Peyer's patch (tissue), 4 donors: ENCODE measurements at regions not wholly inside any gene's neighbourhood (a gene's known extent, or its start where the extent isn't known, plus 50 kb on each side); places are given as distances from the start of the nearest gene placed in this dataset.
"Not testable (repeated sequence)": the region's sequence is repeated elsewhere in the genome, so short reads cannot be mapped to it uniquely, and the experiment has no call there.

Experiments
- CTCF ChIP-seq, 6 experiments: fragments of 450-650 bp in 4 of 6; fragments of 200-600 bp in 2 of 6; sonication (generic) in 1 of 6; IDR thresholded peaks; one replicate each; pipeline ENCODE4 v1.5.1; 2017 to 2019; ENCODE audit warnings: antibody characterized with exemption in 6 of 6, mild to moderate bottlenecking in 3 of 6, moderate library complexity in 1 of 6
- POLR2A ChIP-seq, 2 donors: fragments of 450-650 bp; IDR thresholded peaks; one replicate each; pipeline ENCODE4 v1.5.1; 2017; ENCODE audit warnings: antibody characterized with exemption in 2 of 2, mild to moderate bottlenecking in 2 of 2, moderate library complexity in 2 of 2

- TF ChIP-seq CTCF, POLR2A (IDR thresholded peaks at IDR 0.05): not testable (repeated sequence)
Observed at GRCh38 chr2:238543732-238544131, 117.0 kb downstream of the ASB1 start.
